HG03159 (cell line): ENCODE measurements at regions not wholly inside any gene's neighbourhood (a gene's known extent, or its start where the extent isn't known, plus 50 kb on each side); places are given as distances from the start of the nearest gene placed in this dataset.
"Not testable (repeated sequence)": the region's sequence is repeated elsewhere in the genome, so short reads cannot be mapped to it uniquely, and the experiment has no call there.

ENCODE experiments used
- ATAC-seq: cut with Tn5 transposase; IDR thresholded peaks from one replicate; pipeline ENCODE4 v1.9.1; 2021; ENCODE audit warnings: mild to moderate bottlenecking, moderate library complexity; ENCODE audit not compliant: unreplicated experiment

DNA sequence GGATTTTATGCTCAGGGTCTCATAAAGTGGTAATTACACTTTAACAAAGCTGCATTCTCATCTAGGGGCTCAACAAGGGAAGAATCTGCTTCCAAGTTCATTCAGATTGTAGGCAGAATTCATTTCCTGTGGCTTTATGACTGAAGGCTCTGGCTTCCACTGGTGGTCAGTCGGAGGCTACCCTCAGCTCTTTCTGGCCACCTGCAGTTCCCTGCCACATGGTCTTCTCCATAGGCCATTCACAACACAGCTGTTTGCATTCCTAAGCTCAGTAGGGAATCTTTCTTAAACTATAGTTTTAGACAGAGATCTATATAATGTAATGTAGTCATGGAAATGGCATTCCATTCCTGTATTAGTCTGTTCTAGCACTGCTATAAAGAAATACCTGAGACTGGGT is 973.0 kb upstream of the SLIT2 start:
- no peak for ATAC-seq

DNA sequence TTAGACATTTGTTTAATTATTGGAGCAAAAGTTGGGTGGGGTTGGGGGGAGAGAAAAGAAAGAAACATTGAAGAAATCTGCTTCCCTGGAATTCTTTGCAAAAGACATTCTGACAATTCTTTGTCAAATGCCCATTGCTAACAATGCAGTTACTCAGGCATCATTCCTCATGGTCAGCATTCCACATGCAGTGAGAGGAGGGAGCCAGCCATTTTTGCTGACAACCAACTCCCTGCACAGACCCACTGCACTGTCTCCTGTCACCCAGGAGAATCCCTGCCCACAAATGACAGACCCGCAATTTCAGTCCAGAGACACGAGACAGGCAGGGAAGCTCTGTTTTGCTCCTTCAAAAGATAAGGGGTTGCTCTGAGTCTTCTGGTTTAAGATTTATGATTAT is 985.1 kb upstream of the SLIT2 start:
- no peak for ATAC-seq

DNA sequence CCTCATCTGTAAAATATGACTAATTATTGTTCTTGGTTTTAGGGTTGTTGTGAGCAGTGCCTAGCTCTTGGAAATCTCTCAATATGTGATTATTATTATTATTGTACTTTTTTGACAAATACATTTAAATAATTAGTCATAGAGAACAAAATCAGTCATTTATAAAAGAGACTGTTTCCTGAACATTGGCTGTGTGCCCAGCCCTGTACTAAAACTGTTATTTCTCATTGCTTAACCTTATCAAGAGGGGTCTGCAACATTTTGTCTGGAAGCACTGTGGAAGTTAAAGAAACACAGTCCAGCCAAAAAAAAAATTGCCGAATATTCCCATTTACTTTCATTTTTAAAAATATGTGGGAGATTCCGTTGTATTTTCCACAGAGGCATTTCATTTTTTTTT is 989.2 kb upstream of the SLIT2 start:
- ATAC-seq, result no peak

DNA sequence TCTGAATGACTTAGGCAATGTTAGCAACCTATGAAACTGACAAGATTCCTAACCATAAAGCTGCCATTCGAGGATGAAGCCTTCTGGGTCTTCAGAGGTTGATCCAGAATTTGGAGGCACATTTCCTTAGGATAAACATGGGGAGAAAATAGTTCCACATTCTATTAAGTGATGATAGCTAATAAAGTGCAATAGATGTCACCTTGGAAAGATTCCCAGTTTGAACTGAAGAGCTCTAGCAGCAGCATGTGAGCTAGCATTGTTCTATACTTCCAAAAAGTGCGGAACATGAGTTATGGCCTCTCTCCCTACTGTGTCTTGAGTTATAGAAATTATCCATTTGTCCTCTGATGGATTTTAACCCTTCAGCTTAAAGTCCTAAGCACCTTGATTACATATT is 991.4 kb upstream of the SLIT2 start:
- ATAC-seq, result no peak

DNA sequence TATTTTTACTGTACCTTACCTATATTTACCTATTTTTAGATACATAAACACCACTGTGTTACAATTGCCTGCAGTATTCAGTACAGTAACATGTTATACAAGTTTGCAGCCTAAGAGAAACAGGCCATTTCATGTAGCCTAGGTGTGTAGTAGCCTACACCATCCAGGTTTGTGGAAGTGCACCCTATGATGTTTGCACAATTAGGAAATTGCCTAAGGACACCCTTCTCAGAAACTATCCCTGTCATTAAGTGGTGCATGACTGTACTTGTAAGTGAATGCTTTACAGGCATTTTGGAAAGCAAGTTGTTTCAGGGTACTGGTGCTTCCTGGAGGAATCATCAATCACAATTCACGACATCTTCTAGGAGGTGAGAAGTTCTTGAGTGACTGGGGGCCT is 991.8 kb upstream of the SLIT2 start:
- ATAC-seq, result no peak

DNA sequence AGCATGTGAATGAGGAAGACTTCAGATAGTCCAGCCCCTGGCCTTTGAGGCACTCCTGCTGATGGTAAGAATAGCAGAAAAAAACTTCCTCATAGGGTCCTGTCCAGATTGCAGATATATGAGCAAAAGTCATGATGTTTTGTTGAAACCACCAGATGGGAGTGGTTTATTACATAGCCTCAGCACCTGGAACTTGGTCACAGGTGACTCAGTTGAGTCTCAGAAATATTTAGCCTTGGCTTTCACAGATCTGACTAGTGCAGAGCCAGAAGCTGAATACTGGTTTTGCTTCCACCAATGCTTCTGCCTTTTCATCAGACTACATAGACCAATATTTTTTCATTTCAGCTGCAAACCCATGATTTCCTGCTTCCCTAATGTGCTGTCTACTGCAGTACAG is 994.9 kb upstream of the SLIT2 start:
- no peak for ATAC-seq

DNA sequence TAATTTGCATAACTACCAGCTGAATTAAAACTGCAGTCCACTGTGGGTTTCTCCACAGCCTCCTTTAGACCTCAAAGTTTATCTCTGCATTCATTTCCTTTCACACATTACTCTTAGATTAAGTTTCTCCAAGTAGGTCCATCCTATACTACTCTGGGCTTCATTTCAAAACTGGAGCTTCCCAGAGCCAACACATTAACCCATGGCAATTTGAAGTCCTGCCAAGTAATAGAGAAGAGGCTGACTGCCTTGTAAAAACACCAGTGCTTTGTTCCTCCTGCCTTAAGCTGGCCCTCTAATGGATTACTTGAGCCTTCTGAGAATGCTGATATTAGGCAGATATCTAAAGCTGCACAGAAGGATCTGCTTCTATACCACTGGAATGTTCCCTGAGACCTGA is 997.2 kb upstream of the SLIT2 start:
- no peak for ATAC-seq

DNA sequence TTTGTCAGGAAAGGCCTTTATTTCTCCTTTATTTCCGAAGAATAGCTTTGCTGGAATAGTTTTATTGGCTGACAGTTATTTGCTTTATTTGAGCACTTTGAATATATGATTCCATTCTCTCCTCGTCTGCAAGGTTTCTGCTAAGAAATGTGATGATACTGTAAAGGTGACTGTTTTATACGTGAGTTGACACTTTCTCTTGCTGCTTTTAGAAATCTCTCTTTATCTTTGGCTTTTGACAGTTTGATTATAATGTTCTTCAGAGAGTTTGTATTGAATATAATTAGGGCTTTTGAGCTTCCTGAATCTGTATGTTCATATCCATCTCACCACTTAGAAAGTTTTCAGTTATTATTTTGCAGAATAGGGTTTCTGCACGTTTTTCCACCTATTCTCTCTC is 1003.7 kb upstream of the SLIT2 start:
- ATAC-seq, result no peak

DNA sequence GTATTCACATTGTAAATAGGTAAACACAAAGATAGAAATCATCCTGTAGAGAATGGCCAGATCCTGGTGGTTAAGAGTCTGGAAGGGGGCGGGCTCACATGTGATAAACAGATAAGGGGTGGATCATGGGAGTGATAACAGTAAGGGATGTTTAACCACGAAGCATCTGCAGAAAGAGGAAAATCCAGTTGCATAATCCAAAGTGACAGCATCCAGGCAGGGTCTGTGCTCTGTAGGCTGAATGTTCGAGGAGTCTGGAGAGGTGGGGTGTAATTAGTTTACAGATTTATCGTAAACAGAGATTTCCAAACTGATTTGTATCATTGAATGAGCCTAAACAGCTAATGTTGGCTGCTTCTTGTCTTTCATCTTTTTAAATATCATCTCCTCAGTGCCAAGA is 1009.8 kb upstream of the SLIT2 start:
- no peak for ATAC-seq

DNA sequence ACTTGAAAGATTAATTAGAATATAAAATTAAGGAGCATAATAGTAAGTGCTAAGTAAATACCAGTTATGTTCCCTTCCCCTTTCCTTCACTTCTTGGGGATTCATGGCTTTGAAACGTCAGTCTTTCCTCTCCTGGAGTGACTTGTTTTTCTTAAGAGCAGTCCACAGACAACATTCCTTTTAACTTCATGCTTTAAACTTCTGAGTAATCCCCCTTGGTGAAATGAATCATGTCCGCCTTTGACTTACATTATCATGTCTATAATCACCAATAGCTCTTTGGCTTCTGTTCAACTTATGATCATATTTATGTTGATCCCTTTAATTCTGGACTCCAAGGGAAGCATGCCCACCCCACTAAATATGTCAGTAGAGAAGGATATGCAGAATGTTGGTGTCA is 1012.1 kb upstream of the SLIT2 start:
- ATAC-seq, result no peak

DNA sequence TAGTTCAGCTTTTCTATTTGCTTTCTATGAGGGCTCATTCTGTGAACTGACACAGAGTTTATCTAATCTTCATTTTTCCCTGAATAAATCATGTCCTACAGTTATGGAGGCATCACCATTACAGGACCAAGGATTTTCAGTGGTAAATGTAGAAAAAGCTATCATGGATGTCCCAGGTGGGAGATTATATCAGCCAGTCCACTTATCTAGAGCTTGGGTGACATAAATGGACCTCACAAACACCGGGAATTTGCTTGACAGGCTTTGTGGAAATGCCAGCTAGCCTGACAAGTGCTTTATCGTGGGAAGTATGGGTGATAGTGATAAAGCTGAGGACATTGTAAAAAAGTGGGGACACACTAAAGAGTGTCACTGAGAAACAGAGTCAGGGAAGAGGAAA is 1015.2 kb upstream of the SLIT2 start:
- no peak for ATAC-seq

DNA sequence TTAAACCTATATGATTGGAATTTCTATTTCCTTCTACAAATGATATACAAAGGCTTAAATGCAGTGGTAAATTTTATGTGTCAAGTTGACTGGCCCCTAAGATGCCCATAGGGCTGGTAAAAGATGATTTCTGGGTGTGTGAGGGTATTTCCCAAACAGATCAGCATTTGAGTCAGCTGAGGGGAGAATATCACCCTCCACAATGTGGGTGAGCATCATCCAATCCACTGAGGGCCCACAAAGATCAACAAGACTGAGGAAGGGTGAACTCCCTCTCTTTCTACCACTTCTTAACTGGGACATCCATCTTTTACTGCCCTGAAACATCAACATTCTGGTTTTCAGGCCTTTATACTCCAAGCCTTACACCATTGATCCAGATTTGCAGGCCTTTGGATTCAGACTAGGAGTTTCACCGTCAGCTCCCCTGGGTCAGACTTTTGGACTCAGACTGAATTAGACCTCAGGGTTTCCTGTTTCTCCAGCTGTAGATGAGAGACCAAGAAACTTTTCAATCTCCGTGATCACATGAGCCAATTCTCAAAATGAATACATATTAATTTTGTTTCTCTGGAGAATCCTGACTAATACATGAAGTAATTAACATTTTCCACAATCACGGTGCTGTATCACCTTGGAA is 1020.7 kb upstream of the SLIT2 start:
- no peak for ATAC-seq

DNA sequence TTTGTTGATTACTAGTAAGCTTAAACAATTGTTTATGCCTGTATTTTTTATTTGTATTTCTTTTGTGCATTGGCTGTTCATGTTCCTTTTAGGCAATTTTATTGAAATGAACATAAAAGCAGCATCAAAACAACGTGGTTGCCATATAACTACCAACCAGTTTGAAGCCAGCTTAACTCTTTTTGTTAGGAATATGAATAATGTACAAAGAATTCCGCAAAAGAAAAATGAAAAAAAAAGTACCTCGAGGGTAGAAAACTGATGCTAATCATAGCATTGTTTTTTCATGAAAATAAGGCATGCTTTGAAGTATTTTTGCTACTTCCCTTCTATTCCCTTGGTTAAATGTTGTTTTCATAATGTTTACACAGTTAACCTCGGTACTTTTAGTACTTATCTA is 1024.0 kb upstream of the SLIT2 start:
- no peak for ATAC-seq

DNA sequence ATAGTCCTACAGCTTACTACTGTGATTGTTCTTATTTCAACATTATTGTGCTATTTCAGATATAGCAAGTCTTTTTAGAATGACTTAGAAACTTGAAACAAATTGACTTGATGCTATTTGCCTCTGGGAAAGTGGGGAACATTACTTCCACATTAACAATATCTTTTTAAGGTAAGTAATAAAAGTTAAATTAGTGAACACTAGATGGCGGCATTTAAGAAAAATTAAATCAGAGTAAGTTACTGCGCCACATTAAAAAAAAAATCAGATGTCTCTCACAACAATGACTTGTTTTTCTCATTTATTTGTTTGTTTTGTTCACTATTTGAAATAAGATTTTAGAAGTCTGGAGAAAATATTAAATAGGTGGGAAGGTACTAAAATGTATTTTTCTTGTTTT is 1026.9 kb upstream of the SLIT2 start:
- peak; percentile 64 for ATAC-seq

DNA sequence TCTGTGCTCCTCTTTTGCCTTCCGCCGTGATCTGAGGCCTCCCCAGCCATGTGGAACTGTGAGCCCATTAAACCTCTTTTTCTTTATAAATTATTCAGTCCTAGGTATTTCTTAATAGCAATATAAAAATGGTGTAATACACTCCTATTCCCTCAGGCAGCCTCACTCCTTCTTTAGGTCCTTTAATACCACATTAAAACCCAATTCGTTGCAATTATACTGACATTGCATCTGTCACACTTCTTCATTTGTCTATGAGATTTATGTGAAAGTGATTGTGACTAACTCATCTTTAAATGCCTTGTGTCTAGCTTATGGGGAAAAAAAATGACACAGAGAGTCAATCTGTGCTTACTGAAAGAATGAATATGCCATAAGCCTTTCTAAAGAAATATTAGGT is 1035.2 kb upstream of the SLIT2 start:
- no peak for ATAC-seq

DNA sequence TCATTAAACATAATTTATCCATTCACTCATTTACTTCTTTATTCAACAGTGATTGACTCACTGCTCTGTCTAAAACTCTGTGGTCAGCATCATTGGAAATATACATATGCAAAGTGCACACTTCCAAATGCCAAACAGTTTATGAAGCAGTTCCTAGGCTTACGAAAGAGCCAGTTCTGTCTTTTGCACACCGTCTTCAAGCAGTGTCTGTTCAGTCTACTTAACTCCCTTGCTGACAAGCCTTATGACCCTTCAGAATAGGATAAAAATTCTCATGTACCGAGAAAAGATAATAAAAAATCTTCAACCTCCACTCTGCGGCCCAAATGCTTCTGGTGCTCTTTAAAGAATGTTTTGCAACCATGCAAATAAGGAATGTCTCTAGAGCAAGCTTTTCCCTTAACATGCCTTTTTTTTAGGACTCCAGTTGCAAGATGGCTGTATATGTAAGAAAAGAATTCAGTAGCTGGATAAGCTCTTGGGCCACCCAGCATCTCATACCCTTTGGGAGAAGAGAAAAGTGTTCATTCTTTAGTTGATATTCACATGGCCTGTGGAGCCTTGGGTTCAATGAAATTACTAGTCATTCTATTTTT is 1037.0 kb upstream of the SLIT2 start:
- ATAC-seq, result no peak

DNA sequence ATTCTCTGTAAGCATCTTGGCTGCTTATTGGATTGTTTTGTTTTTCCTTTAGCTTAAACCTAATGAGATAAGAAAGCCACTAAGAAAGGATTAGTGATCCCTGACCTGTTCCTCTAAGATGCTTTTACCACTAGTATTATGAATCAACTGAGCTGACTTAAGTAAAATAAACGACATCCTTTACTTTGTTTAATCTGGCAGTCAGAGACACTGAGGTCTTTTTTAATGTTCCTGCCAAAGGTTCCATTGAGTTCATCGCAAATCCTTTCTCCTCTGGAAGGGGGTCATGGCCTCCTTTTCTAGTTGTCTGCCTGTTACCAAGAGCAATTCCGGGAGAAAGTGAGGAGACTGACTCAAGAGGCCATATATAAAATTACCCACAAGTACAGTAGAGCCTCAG is 1038.3 kb upstream of the SLIT2 start:
- ATAC-seq, result no peak

DNA sequence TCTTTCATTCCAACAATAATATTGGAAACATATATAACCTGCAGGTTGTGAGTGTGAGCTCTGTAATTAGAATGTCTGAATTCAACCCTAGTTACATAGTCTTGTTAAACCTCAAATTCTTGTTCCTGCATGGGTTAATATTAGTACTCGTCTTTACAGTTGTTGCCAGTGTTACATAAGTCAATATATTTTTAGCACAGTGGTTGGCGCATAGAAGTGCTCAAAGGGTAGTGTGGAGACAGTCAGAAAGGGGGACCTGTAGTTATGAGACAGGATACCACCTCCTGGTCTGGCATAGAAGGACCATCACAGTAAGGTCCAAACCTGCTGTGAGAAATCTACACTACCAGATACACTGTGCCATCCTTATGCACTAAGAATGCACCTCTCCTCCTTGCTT is 1045.9 kb upstream of the SLIT2 start:
- no peak for ATAC-seq

DNA sequence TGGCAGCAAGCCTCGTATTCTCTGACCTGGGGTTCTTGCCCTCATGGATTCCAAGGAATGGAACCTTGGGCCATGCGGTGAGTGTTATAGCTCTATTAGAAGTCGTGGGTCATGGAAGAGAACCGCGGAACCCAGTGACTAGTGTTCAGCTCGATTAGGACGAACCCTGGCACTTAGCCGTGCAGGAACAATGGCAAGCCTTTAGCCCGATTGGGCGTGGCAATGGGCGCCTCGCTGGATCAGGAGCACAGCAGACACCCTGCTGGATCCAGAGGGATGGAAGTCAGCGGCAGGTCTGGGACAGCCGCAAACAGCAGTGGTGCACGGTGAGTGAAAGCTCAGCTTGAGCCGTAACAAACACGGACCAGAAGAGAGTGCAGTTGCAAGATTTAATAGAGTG is 1053.9 kb upstream of the SLIT2 start:
- ATAC-seq, result not testable (repeated sequence)

DNA sequence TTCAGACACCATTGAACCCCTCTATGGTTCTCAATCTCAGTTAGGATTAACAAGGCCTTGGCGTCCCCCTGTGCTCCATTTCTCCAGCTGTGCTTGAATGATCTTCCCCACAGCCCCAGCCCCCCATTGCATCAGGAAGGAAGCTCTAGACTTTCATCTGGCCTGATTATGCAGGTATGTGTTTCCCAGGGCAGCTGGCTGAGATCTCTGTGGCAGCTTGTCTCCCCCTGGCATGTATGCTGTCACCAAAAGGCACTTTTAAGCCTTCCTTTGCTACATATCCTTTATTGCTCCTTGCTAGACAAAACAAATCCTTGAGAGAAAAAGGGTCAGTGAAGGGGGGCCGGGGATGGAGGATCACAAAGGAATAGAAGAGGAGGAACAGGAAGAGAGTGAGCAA is 1056.0 kb upstream of the SLIT2 start:
- ATAC-seq, result no peak

DNA sequence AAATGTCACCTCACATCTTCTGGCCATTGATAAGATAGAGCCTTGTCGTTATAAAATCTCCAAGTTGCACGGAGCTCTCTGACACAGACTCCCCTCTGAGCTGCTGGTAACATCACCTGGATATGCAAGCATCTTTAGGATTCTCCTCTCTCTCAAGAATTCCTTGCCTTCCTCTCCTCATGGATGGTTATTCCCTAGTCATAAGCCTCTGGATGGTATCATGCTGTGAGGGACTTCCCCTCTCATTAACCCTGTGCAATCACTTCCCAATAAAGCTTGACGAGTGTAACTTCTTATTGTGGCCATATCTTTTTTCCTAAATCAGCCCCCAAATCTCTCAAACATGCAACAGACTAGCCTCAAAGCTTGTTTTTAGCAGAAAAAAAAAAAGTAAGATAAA is 1057.0 kb upstream of the SLIT2 start:
- no peak for ATAC-seq

DNA sequence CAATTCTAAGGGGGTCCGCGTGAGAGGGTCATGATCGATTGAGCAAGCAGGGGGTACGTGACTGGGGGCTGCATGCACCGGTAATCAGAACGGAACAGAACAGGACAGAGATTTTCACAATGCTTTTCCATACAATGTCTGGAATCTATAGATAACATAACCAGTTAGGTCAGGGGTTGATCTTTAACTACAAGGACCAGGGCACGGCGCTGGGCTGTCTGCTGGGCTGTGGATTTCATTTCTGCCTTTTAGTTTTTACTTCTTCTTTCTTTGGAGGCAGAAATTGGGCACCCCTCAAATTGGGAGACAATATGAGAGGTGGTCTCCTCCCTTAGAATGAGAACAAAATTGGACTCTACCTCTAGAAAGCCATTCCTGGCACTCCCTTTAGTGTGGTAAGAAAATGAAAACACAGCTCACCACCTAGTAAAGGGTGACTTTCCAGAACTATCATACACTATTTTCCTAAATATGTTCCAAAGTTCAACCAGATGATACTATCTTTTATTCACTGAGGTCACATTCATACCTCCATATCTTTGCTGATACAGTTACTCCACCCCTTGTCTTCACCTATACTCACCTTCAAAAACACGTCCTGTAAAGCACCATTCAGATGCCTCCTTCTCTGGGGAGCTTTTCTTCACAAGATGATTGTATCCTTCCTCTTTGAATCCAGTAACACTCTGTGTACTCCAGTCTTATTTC is 1058.3 kb upstream of the SLIT2 start:
- no peak for ATAC-seq
